GM06990 (cell line): ENCODE measurements at regions not wholly inside any gene's neighbourhood (a gene's known extent, or its start where the extent isn't known, plus 50 kb on each side); places are given as distances from the start of the nearest gene placed in this dataset.

Experiments
- DNase-seq: peaks from one replicate; pipeline ENCODE4 v3.0.0-alpha.2; 2011; ENCODE audit not compliant: insufficient read length; ENCODE audit errors: extremely low read depth
- H3K27me3 ChIP-seq: replicated peaks from 2 replicates; pipeline ENCODE4 v1.6.0; 2011; ENCODE audit warnings: low read length; ENCODE audit not compliant: control insufficient read depth, insufficient read depth
- H3K36me3 ChIP-seq: 2 replicates; pipeline ENCODE4 v1.5.1; 2011; ENCODE audit warnings: low read length; ENCODE audit not compliant: control insufficient read depth, insufficient read depth
- H3K4me3 ChIP-seq: replicated peaks from 2 replicates; pipeline ENCODE4 v1.5.1; 2011; ENCODE audit warnings: low read depth, mild to moderate bottlenecking, control low read depth, low read length
- TF ChIP-seq, protein P1 (sequence below): IDR thresholded peaks from 2 replicates; pipeline ENCODE4 v1.5.1; 2011; ENCODE audit warnings: low read length, control low read depth, mild to moderate bottlenecking, inconsistent platforms; ENCODE audit not compliant: insufficient read depth, poor library complexity, severe bottlenecking

DNA sequence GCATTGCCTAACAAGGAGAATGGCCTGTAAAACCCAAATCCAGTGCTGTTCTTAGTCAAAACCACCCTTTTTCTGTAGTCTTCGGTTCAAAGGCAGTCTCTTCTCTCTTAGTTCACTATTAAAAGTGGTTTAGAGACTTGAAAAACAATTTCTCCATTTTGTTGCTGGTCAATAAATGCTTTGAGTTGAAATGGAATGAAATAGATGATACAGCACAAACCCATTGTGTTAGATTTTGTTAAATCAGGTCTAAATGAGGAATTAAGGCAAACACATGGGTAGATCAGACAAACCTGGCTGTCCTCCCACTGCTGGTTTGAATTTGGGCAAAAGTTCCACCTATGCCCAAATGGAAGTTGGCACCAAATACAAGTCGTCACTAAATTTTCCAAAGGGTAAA is 150.1 kb upstream of the SERTAD2 start:
- Histone ChIP-seq H3K27me3 (no peaks in the 10 kb centered on the region), H3K36me3 (no peaks in the 10 kb centered on the region), H3K4me3 (no peak overlapping the region)
- TF ChIP-seq, protein P1, sequence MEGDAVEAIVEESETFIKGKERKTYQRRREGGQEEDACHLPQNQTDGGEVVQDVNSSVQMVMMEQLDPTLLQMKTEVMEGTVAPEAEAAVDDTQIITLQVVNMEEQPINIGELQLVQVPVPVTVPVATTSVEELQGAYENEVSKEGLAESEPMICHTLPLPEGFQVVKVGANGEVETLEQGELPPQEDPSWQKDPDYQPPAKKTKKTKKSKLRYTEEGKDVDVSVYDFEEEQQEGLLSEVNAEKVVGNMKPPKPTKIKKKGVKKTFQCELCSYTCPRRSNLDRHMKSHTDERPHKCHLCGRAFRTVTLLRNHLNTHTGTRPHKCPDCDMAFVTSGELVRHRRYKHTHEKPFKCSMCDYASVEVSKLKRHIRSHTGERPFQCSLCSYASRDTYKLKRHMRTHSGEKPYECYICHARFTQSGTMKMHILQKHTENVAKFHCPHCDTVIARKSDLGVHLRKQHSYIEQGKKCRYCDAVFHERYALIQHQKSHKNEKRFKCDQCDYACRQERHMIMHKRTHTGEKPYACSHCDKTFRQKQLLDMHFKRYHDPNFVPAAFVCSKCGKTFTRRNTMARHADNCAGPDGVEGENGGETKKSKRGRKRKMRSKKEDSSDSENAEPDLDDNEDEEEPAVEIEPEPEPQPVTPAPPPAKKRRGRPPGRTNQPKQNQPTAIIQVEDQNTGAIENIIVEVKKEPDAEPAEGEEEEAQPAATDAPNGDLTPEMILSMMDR, result no peak
- DNase-seq, result no peak

DNA sequence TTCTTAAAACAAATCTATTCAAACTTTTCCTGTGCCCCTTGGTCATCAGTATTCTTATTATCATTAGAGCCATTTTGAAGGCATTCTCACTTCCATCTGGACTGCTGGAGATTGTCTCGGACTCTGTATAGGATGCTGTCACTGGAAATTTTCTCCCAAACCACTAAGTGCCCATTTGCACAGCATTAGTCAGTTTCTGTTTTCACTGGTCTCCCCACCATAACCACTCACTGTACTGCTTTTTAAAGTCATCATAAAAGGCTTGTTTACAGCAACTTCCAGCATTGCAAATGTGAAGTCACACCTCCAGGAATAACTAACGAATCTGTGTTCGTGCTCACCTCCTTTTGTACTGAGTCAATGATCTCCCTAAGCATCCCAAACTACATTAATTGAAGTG is 150.9 kb upstream of the SERTAD2 start:
- Histone ChIP-seq H3K4me3 (no peak overlapping the region), H3K36me3 (no peaks in the 10 kb centered on the region), H3K27me3 (no peaks in the 10 kb centered on the region)
- no peak for DNase-seq
- TF ChIP-seq, protein P1, result no peak

- TF ChIP-seq, protein P1, result no peak
- Histone ChIP-seq H3K4me3 (no peak overlapping the region), H3K27me3 (no peaks in the 10 kb centered on the region), H3K36me3 (no peaks in the 10 kb centered on the region)
- no peak for DNase-seq
Observed at GRCh38 chr2:64807417-64807816, 153.7 kb upstream of the SERTAD2 start.

GRCh38 chr2:64808092-64808491 is 154.4 kb upstream of the SERTAD2 start:
- Histone ChIP-seq H3K4me3 (no peak overlapping the region), H3K27me3 (no peaks in the 10 kb centered on the region), H3K36me3 (no peaks in the 10 kb centered on the region)
- TF ChIP-seq, protein P1, result no peak
- no peak for DNase-seq

- TF ChIP-seq, protein P1, result no peak
- Histone ChIP-seq H3K27me3 (no peaks in the 10 kb centered on the region), H3K4me3 (no peak overlapping the region), H3K36me3 (no peaks in the 10 kb centered on the region)
- DNase-seq, result no peak
Observed at GRCh38 chr2:64808754-64809153, 155.0 kb upstream of the SERTAD2 start.

DNA sequence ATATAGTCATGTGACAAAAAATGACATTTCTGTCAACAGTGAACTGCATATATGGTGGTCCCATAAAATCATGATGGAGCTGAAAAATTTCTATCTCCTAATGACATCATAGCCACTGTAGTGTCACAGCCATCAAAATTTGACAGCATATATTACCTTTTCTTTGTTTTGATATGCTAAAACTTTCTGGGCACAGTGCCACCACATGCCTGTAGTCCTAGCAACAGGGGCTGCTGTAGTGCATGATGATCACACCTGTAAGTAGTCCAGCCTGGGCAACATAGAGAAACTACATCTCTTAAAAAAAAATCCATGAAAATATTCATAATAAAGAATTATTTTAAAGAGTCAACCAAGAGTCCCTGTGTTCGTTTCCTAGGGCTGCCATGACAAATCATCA is 155.5 kb upstream of the SERTAD2 start:
- TF ChIP-seq, protein P1, result no peak
- no peaks in the 10 kb centered on the region for H3K36me3 ChIP-seq
- no peaks in the 10 kb centered on the region for H3K27me3 ChIP-seq
- H3K4me3 ChIP-seq, result no peak overlapping the region
- no peak for DNase-seq
